HUES48 (cell line): ENCODE measurements at regions not wholly inside any gene's neighbourhood (a gene's known extent, or its start where the extent isn't known, plus 50 kb on each side); places are given as distances from the start of the nearest gene placed in this dataset.

Source experiments
- H3K27ac ChIP-seq: one replicate; pipeline ENCODE4 v1.7.0; 2013; ENCODE audit warnings: low read depth, low read length, inconsistent platforms
- H3K27me3 ChIP-seq: 2 replicates; pipeline ENCODE4 v1.6.1; 2013; ENCODE audit warnings: mild to moderate bottlenecking, low read length; ENCODE audit not compliant: control insufficient read depth, insufficient read depth
- H3K36me3 ChIP-seq: 2 replicates; pipeline ENCODE4 v1.6.1; 2013; ENCODE audit warnings: low read length; ENCODE audit not compliant: control insufficient read depth, insufficient read depth
- H3K4me1 ChIP-seq: 2 replicates; pipeline ENCODE4 v1.6.1; 2013; ENCODE audit warnings: mild to moderate bottlenecking, low read length; ENCODE audit not compliant: control insufficient read depth, insufficient read depth
- H3K4me3 ChIP-seq: 2 replicates; pipeline ENCODE4 v1.5.1; 2013; ENCODE audit warnings: mild to moderate bottlenecking, low read depth, low read length
- H3K9ac ChIP-seq: 2 replicates; pipeline ENCODE4 v1.6.1; 2013; ENCODE audit warnings: mild to moderate bottlenecking, low read depth, low read length, moderate library complexity
- H3K9me3 ChIP-seq: 2 replicates; pipeline ENCODE4 v1.6.1; 2013; ENCODE audit warnings: low read length; ENCODE audit not compliant: control insufficient read depth, insufficient read depth

DNA sequence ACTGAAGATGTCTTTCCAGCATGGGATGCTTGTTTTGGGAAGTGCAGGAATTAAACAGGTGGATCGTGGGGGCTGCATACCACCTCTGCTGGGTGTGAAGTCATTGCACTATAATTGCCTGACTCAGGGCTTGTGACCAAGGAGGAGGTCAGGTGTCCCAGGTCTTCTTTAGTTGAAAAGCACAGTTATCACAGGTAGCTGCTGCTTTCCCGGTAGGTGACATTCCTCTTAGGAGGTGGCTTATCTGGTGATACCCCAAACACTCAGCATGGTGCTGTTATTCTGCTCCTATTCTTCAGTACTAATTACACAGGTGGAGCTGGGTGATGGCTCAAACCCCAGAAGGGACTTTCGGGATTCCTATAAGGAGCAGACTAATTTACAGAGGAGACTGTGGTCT lies 320.3 kb upstream of the PLXNA2 start:
- H3K9ac ChIP-seq, result no peak overlapping the region
- H3K27ac ChIP-seq, result no peak overlapping the region
- no peak overlapping the region for H3K4me3 ChIP-seq
- no peaks in the 10 kb centered on the region for H3K36me3 ChIP-seq
- no peaks in the 10 kb centered on the region for H3K27me3 ChIP-seq
- no peaks in the 10 kb centered on the region for H3K4me1 ChIP-seq
- H3K9me3 ChIP-seq, result no peaks in the 10 kb centered on the region

DNA sequence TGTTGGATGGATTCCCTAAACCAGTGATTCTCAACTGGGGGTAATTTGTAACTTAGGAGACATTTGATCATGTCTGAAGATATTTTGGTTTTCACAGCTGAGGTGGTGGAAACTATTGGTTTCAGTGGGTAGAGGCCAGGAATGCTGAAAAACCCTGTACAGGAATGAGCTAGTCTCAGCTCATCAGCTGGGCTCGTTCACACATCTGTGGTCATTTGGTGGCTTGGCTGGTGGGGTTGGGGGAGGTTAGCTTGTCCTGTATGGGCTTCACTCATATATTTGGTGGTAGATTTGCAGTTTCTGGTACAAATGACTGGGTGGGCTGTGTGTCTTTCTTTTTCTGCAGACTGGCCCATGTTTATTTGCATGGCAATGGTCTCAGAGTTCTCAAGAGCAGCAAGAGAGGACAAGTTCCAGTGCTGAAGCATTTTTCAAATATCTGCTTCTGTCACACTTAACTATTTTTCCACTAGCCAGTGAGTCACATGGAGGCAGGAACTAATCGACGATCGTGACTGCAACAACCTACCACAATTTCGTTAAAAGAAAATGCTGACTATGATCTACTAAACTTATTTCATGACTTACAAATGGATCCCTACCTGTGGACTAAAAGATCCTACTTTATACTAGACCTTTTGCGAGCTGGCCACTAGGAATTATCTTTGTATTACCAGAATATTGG lies 321.7 kb upstream of the PLXNA2 start:
- Histone ChIP-seq H3K4me3 (no peak overlapping the region), H3K4me1 (no peaks in the 10 kb centered on the region), H3K9me3 (no peaks in the 10 kb centered on the region), H3K27ac (no peak overlapping the region), H3K27me3 (no peaks in the 10 kb centered on the region), H3K36me3 (no peaks in the 10 kb centered on the region), H3K9ac (no peak overlapping the region)

DNA sequence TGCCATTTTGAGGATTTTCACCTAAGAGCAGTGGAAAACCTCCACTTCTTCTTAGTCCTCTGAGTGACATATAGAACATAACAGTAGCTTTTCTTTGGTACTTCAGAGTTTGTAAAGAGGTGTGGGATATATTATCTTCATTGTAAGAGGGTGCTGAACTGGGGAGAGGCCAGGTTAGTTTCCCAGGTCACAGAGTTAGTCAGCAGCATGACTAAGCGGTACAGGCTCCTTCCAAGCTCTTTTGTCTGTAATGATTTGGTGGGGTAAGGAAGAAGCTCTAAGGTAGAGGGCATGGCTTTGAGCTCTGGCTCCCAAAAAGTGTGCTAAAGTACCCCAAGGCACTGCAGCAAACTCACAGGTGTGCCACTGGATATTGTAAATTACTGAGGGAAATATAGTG lies 325.0 kb upstream of the PLXNA2 start:
- Histone ChIP-seq H3K9me3 (no peaks in the 10 kb centered on the region), H3K36me3 (no peaks in the 10 kb centered on the region), H3K4me3 (no peak overlapping the region), H3K4me1 (no peaks in the 10 kb centered on the region), H3K27me3 (no peaks in the 10 kb centered on the region), H3K27ac (no peak overlapping the region), H3K9ac (no peak overlapping the region)

DNA sequence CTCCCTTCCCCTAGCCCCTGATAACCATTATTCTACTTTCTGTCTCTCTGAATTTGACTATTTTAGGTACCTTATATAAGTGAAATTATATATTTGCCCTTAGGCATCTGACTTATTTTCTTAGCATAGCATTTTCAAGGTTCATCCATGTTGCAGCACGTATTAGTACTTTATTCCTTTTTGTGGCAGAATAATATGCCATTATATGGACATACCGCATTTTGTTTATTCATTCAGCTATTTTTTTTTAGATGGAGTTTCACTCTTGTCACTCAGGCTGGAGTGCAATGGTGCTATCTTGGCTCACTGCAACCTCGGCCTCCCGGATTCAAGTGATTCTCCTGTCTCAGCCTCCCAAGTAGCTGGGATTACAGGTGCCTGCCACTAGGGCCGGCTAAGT lies 326.2 kb upstream of the PLXNA2 start:
- no peaks in the 10 kb centered on the region for H3K27me3 ChIP-seq
- no peaks in the 10 kb centered on the region for H3K9me3 ChIP-seq

DNA sequence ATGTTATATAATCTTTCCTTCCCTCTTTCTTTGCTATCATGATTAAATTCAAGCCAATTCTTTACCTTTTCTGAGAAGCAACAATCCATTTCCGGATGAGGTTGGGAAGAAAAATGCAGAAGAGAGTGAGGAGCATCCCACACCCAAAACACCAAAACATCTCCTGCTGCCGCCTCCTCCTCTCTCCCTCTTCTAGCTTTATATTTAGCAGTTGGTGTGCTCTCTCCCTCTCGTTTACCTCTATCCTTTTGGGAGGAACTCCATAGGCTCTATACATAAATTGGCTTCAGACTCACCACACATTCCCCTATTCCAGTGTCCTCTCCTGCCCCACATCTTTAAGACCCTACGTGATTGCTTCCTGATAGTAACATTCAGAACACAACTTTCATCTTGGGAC lies 332.2 kb upstream of the PLXNA2 start:
- Histone ChIP-seq H3K4me3 (no peak overlapping the region), H3K36me3 (no peaks in the 10 kb centered on the region), H3K27me3 (no peaks in the 10 kb centered on the region), H3K9ac (no peak overlapping the region), H3K4me1 (no peaks in the 10 kb centered on the region), H3K27ac (no peak overlapping the region), H3K9me3 (no peaks in the 10 kb centered on the region)

More for the DNA sequence above, 326.2 kb upstream of the PLXNA2 start:
- Histone ChIP-seq H3K36me3 (no peaks in the 10 kb centered on the region), H3K4me1 (no peaks in the 10 kb centered on the region), H3K27ac (no peak overlapping the region), H3K4me3 (no peak overlapping the region), H3K9ac (no peak overlapping the region)

DNA sequence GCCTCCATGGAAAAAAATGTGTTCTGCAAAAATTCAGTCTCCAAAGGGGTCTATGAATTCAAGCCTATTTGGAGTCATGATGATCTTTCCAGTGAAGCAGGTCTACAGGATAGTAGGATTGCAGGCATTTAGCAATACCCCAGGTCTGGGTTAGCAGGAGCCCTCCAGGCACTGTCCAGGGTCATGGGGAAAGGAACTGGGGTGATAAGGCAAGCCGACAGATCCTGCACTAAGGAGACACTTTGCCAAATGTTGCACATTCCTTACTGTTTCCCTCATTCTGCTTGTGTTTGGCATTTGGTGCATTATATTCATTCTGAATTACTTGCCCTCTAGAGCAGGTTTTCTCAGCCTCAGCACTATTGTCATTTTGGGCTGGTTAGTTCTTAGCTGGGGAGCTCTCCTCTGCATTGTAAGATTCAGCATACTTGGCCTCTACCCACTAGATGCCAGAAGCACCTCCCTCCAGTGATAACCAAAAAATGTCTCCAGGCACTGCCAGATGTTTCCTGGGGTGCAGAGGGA lies 333.3 kb upstream of the PLXNA2 start:
- H3K36me3 ChIP-seq, result no peaks in the 10 kb centered on the region
- no peaks in the 10 kb centered on the region for H3K27me3 ChIP-seq
- no peak overlapping the region for H3K4me3 ChIP-seq
- H3K4me1 ChIP-seq, result no peaks in the 10 kb centered on the region
- no peak overlapping the region for H3K27ac ChIP-seq
- no peak overlapping the region for H3K9ac ChIP-seq
- no peaks in the 10 kb centered on the region for H3K9me3 ChIP-seq

DNA sequence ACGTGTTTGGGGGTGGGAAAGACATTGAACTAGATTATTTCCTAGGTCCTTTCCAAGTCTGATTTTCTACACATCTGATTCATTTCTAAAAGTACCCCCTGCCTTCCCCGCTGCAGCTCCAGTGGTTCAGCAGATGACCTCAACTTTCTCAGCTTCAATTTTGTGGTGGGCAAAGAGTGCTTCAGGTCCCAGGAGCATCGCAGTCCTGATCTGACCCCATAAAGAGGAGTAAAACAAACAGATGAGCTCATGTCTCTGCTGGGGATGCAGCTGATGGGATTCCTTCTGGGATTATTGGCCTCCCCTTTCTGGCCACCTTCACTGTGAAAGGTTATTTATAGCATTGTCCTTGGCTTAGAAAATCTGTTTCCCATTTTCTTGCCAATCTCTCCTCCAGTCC lies 337.0 kb upstream of the PLXNA2 start:
- Histone ChIP-seq H3K4me1 (no peaks in the 10 kb centered on the region), H3K4me3 (no peak overlapping the region), H3K36me3 (no peaks in the 10 kb centered on the region), H3K9ac (no peak overlapping the region), H3K27me3 (no peaks in the 10 kb centered on the region), H3K9me3 (no peaks in the 10 kb centered on the region), H3K27ac (no peak overlapping the region)

DNA sequence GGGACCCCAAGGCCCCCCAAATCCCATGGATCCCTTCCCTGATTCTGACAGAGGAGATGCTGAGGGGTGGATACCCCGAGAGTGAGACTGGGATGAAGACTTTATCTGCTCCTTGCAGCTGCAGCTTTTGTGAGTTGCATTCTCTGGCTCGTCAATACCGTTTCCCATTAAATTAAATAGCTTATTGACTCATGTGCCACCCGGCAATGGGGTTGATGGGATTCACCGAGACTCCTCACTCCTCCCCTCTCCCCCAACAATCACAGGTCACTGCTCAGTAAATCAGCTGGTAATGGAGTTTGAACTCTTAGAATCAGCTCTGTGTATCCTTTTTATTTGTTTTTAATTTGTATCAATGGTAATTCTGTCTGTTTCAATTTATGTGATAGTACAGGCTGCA lies 337.5 kb upstream of the PLXNA2 start:
- Histone ChIP-seq H3K4me1 (no peaks in the 10 kb centered on the region), H3K27ac (no peak overlapping the region), H3K9ac (no peak overlapping the region), H3K27me3 (no peaks in the 10 kb centered on the region), H3K9me3 (no peaks in the 10 kb centered on the region), H3K4me3 (no peak overlapping the region), H3K36me3 (no peaks in the 10 kb centered on the region)

DNA sequence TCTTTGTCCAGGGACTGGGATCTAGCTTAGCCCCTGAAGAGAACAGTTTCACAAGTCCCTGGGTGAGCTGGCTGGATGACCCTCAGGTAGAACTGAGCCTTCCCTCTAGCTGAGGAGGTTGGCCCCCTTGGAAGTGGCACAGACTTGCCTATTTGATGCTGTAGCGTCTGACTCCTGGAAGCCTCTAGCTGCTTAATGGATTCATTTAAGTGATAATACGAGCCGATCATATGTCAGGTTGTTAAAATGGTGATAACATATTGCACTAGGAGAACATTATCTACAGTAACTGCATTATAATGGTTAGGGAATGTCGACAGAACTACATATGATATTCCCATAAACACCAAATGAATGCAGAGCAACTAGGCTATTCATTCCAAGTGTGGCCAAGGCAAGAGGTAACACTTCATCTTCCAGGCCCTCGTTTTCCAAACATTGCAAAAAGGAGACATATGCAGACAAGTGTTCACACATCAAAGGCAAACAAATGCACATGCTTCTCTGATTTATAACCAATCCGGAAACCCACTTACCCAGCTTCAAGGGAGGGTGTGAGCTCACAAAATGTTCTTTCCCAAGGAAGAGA lies 340.1 kb upstream of the PLXNA2 start:
- H3K4me1 ChIP-seq, result no peaks in the 10 kb centered on the region
- no peak overlapping the region for H3K27ac ChIP-seq
- H3K27me3 ChIP-seq, result no peaks in the 10 kb centered on the region
- no peaks in the 10 kb centered on the region for H3K9me3 ChIP-seq
- no peak overlapping the region for H3K9ac ChIP-seq
- no peak overlapping the region for H3K4me3 ChIP-seq
- no peaks in the 10 kb centered on the region for H3K36me3 ChIP-seq

DNA sequence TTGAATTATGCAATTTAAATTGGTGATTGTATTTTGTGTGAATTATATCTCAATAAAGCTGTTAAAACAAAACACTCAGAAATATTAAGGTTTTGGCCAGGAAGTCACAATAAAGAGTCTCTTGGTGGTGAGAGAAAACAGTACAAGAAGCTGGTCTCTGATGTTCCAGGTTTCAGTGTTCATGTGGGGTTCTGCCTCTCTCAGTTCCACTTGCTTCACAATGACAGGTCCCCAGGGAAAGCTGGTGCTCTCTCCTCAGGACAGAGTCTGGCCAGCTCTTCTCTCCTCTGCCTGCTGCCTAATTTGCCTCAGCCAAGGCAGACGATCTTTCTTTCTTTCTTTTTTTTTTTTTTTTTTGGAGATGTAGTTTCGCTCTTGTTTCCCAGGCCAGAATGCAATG lies 342.9 kb upstream of the PLXNA2 start:
- Histone ChIP-seq H3K27ac (no peak overlapping the region), H3K9me3 (no peaks in the 10 kb centered on the region), H3K27me3 (no peaks in the 10 kb centered on the region), H3K36me3 (no peaks in the 10 kb centered on the region), H3K4me3 (no peak overlapping the region), H3K4me1 (no peaks in the 10 kb centered on the region), H3K9ac (no peak overlapping the region)

DNA sequence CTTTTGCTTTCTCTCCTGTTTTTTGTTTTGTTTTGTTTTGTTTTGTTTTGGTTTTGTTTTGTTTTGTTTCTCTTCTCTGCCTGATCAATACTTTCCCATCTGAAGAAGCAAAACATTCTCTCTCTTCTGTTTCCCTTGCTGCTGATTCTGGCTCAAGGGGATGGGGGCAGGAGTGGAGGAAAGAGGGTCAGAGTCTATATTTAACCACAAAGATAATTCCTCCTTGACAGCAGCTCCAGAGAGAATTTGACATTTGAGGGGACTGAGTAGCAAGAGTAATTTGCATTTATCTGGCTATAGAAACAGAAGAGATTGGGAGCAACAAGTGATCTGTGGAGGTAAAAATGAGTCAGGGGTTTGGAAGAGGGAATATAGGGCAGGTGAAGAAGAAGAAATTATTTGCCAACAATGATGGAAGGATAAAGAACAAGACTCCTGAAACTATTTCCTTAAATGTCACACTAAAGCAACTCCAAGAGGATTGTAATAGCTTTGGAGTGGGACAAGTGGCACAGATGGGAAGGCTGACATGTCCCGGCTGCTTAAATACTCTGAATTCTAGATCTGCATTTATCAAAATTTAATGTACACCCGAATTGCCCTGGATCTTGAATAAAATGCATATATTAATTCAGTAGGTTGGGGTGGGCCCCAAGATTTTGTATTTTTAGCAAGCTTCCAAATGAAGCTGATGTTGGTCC lies 349.3 kb upstream of the PLXNA2 start:
- Histone ChIP-seq H3K36me3 (no peaks in the 10 kb centered on the region), H3K9ac (no peak overlapping the region), H3K9me3 (no peaks in the 10 kb centered on the region), H3K4me3 (no peak overlapping the region), H3K27ac (no peak overlapping the region), H3K27me3 (no peaks in the 10 kb centered on the region), H3K4me1 (peaks cover 2% of the 10 kb centered on the region; the same call in 1 of the 2 replicates)
